ENCODE measurements at regions not wholly inside any gene's neighbourhood (a gene's known extent, or its start where the extent isn't known, plus 50 kb on each side); places are given as distances from the start of the nearest gene placed in this dataset.

- no peak overlapping the region for H3K27ac ChIP-seq (ENCODE audit: low read depth, low read length)
- H3K36me3 ChIP-seq (ENCODE audit: control insufficient read depth, low read length) = no peaks in the 10 kb centered on the region
- H3K9me2 ChIP-seq (replicated peaks; ENCODE audit: control insufficient read depth, low read length) = no peaks in the 10 kb centered on the region
- no peaks in the 10 kb centered on the region for H3K79me2 ChIP-seq (ENCODE audit: control insufficient read depth, low read length)
- H3F3A ChIP-seq (ENCODE audit: control insufficient read depth, insufficient read depth) = no peaks in the 10 kb centered on the region
- H3K4me3 ChIP-seq (ENCODE audit: low read length) = no peak overlapping the region
- no peaks in the 10 kb centered on the region for H3K9me3 ChIP-seq (ENCODE audit: control insufficient read depth, insufficient read depth, low read length)
- TF ChIP-seq CTCF (IDR thresholded peaks at IDR 0.05; ENCODE audit: low read depth, low read length, poor library complexity, severe bottlenecking) = no peak
- H3K4me1 ChIP-seq (ENCODE audit: control insufficient read depth, low read length) = no peaks in the 10 kb centered on the region
- no peak overlapping the region for H3K4me2 ChIP-seq (ENCODE audit: low read length)
- no peaks in the 10 kb centered on the region for H3K27me3 ChIP-seq (ENCODE audit: control insufficient read depth, low read length)
- no peaks in the 10 kb centered on the region for H4K20me1 ChIP-seq (ENCODE audit: control insufficient read depth, insufficient read depth, low read depth, low read length)
Observed at GRCh38 chr6:50976907-50977306, 158.2 kb downstream of the TFAP2B start.

GRCh38 chr6:50977796-50978195 is 159.1 kb downstream of the TFAP2B start:
- no peak overlapping the region for H3K4me2 ChIP-seq (ENCODE audit: low read length)
- no peak for TF ChIP-seq CTCF (IDR thresholded peaks at IDR 0.05; ENCODE audit: low read depth, low read length, poor library complexity, severe bottlenecking)
- no peak for TF ChIP-seq EZH2phosphoT487 (IDR thresholded peaks at IDR 0.05; ENCODE audit: borderline replicate concordance, low read length)
- no peak overlapping the region for H3K27ac ChIP-seq (ENCODE audit: low read depth, low read length)
- no peaks in the 10 kb centered on the region for H3K79me2 ChIP-seq (ENCODE audit: control insufficient read depth, low read length)
- no peaks in the 10 kb centered on the region for H3K36me3 ChIP-seq (ENCODE audit: control insufficient read depth, low read length)
- no peaks in the 10 kb centered on the region for H3K9me2 ChIP-seq (replicated peaks; ENCODE audit: control insufficient read depth, low read length)
- H3F3A ChIP-seq (ENCODE audit: control insufficient read depth, insufficient read depth) = no peaks in the 10 kb centered on the region
- H4K20me1 ChIP-seq (ENCODE audit: control insufficient read depth, insufficient read depth, low read depth, low read length) = no peaks in the 10 kb centered on the region
- no peaks in the 10 kb centered on the region for H3K9me3 ChIP-seq (ENCODE audit: control insufficient read depth, insufficient read depth, low read length)
- H3K4me3 ChIP-seq (ENCODE audit: low read length) = no peak overlapping the region
- H3K4me1 ChIP-seq (ENCODE audit: control insufficient read depth, low read length) = no peaks in the 10 kb centered on the region
- H3K27me3 ChIP-seq (ENCODE audit: control insufficient read depth, low read length) = no peaks in the 10 kb centered on the region

GRCh38 chr6:50978380-50979170 is 159.9 kb downstream of the TFAP2B start:
- H3K4me3 ChIP-seq (ENCODE audit: low read length) = no peak overlapping the region
- H3K4me1 ChIP-seq (ENCODE audit: control insufficient read depth, low read length) = no peaks in the 10 kb centered on the region
- H3F3A ChIP-seq (ENCODE audit: control insufficient read depth, insufficient read depth) = no peaks in the 10 kb centered on the region
- H3K4me2 ChIP-seq (ENCODE audit: low read length) = no peak overlapping the region
- H3K27me3 ChIP-seq (ENCODE audit: control insufficient read depth, low read length) = no peaks in the 10 kb centered on the region
- H3K9me3 ChIP-seq (ENCODE audit: control insufficient read depth, insufficient read depth, low read length) = no peaks in the 10 kb centered on the region
- no peak overlapping the region for H3K27ac ChIP-seq (ENCODE audit: low read depth, low read length)
- H3K79me2 ChIP-seq (ENCODE audit: control insufficient read depth, low read length) = no peaks in the 10 kb centered on the region
- no peaks in the 10 kb centered on the region for H3K36me3 ChIP-seq (ENCODE audit: control insufficient read depth, low read length)
- no peaks in the 10 kb centered on the region for H3K9me2 ChIP-seq (replicated peaks; ENCODE audit: control insufficient read depth, low read length)
- TF ChIP-seq CTCF (IDR thresholded peaks at IDR 0.05; ENCODE audit: low read depth, low read length, poor library complexity, severe bottlenecking) (no peak), EZH2phosphoT487 (IDR thresholded peaks at IDR 0.05; ENCODE audit: borderline replicate concordance, low read length) (no peak)
- no peaks in the 10 kb centered on the region for H4K20me1 ChIP-seq (ENCODE audit: control insufficient read depth, insufficient read depth, low read depth, low read length)
